GM18505 (cell line): ENCODE measurements at regions not wholly inside any gene's neighbourhood (a gene's known extent, or its start where the extent isn't known, plus 50 kb on each side); places are given as distances from the start of the nearest gene placed in this dataset.
"Not testable (repeated sequence)": the region's sequence is repeated elsewhere in the genome, so short reads cannot be mapped to it uniquely, and the experiment has no call there.

Source experiments
- ATAC-seq: cut with Tn5 transposase; IDR thresholded peaks from one replicate; pipeline ENCODE4 v1.9.1; 2021; ENCODE audit not compliant: unreplicated experiment
- POLR2A ChIP-seq: IDR thresholded peaks from 4 replicates; pipeline ENCODE4 v1.6.1; 2011; ENCODE audit warnings: borderline replicate concordance; ENCODE audit not compliant: insufficient read depth, insufficient read length; ENCODE audit errors: extremely low read depth

- no peak for ATAC-seq
- no peak for TF ChIP-seq POLR2A
Observed at GRCh38 chr5:135149229-135149955, 115.4 kb upstream of the PITX1 start.

- ATAC-seq = no peak
- no peak for TF ChIP-seq POLR2A
Observed at GRCh38 chr5:135147294-135148090, 113.5 kb upstream of the PITX1 start.

GRCh38 chr5:135145985-135146384 is 112.0 kb upstream of the PITX1 start:
- ATAC-seq = no peak
- TF ChIP-seq POLR2A = no peak

GRCh38 chr5:135143682-135144081 is 109.7 kb upstream of the PITX1 start:
- not testable (repeated sequence) for ATAC-seq

- no peak for ATAC-seq
- TF ChIP-seq POLR2A = no peak
Observed at GRCh38 chr5:135141303-135142268, 107.6 kb upstream of the PITX1 start.

GRCh38 chr5:135140446-135141204 is 106.6 kb upstream of the PITX1 start:
- ATAC-seq = no peak
- TF ChIP-seq POLR2A = no peak

- TF ChIP-seq POLR2A = no peak
- ATAC-seq = no peak
Observed at GRCh38 chr5:135139381-135140134, 105.5 kb upstream of the PITX1 start.

GRCh38 chr5:135138116-135138850 is 104.3 kb upstream of the PITX1 start:
- no peak for ATAC-seq

GRCh38 chr5:135137146-135137915 is 103.3 kb upstream of the PITX1 start:
- no peak for ATAC-seq
- no peak for TF ChIP-seq POLR2A

More at GRCh38 chr5:135138116-135138850, 104.3 kb upstream of the PITX1 start:
- no peak for TF ChIP-seq POLR2A

GRCh38 chr5:135136546-135136945 is 102.5 kb upstream of the PITX1 start:
- no peak for TF ChIP-seq POLR2A
- no peak for ATAC-seq
